HUDEP-2 (cell line): ENCODE measurements at regions not wholly inside any gene's neighbourhood (a gene's known extent, or its start where the extent isn't known, plus 50 kb on each side); places are given as distances from the start of the nearest gene placed in this dataset.

Experiments used
- DNase-seq, 76 experiments: peaks; one replicate each; lab custom pipeline; 2025; ENCODE audit not compliant: unreplicated experiment in 76 of 76; lab: John Stamatoyannopoulos, UW

DNA sequence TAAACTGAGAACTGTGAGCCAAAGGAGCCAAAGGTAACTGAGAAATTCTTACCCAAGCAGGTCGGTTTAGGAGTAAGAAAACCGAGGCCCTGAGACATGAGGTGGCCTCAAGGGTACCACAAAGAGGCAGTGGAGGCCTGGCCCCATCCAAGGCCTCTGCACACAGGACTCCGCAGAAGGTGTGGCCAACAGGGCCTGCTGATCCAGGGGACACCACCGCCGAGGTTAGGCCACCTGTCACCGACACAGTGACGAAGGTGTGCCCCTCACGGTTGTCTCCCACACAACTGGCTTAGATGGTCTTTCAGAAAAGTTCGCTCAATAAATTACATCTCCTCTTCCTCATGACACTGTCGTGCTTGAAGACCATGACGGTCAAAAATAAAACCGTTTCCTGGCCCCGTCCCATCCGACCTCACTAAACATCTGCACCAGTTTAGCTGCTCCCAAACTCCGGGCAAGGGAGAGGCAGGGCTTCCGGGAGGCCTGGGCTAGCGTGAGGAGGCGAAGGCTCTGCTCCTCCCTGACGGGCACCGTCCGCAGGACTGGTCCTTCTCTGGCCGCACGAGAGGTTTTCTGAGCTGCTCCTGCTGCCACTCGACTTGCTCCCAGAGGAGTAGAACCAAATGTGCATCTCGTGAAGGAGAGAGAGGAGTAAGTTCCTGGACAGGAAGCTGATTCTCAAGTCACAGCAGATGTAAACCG is 442.0 kb downstream of the EIPR1 start:
- no peak for DNase-seq

DNA sequence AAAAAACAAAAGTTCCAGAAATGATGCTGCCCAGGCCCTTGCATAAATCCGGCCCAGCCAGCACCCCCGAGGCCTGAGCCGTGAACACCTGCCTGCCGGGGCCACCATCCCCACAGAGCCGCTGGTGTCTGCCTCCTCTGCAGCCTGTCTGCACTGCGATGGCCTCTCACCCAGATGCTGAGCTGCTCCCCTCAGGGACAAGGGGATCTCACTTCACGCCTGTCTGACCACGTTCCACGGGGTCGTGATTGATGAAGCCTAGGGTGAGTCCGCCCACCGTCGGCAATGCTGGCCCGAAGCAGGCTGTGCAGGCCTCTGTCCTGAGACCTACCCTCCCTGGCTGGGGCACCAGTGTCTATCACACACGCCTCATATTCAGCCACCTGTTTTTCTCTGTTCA is 444.2 kb downstream of the EIPR1 start:
- DNase-seq: no peak

DNA sequence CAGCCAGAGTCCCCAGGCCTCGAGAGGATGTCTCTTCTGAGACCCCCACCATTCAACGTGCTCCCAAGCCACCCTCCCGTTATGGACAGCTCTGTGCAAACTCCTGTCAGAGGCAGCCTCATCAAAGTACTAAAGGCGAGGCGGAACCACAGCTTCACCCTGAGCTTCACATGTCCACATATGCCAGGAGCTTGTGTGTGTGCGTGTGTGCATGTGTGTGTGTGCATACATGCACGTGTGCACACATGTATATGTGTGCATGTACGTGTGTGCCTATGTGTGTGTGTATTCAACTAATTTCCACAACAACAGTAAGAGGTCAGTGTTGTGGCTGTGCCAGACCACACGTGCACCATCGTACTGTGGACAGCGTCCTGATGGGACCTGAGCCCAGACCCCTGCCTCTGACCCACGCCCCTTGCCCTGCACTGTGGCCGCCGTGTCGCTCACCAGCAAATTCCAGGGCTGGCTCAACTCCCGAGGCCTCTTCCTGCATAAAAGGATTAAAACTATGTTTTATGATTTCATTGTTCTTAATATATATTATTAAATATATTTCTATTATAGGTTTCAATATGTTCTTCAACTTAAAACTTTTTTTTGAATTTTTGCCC is 444.8 kb downstream of the EIPR1 start:
- DNase-seq: no peak

DNA sequence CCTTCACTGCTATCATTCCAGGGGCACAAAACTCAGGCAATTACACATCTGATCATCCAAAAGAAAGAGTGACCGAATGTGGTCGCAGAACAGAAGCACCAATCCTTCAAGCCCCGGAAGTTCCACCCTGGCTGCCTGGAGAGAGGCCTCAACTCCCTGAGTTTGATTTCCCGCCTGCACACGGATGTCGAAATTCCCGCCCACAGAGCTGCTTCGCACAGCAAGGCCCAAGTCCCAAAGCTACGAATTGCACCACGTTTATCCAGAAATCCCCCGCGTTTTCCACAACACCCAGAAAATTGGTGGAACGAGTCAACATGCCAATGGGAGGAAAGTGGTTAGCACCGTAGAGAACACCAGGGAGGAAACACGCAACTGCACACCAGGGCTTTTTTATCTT is 445.4 kb downstream of the EIPR1 start:
- no peak for DNase-seq

DNA sequence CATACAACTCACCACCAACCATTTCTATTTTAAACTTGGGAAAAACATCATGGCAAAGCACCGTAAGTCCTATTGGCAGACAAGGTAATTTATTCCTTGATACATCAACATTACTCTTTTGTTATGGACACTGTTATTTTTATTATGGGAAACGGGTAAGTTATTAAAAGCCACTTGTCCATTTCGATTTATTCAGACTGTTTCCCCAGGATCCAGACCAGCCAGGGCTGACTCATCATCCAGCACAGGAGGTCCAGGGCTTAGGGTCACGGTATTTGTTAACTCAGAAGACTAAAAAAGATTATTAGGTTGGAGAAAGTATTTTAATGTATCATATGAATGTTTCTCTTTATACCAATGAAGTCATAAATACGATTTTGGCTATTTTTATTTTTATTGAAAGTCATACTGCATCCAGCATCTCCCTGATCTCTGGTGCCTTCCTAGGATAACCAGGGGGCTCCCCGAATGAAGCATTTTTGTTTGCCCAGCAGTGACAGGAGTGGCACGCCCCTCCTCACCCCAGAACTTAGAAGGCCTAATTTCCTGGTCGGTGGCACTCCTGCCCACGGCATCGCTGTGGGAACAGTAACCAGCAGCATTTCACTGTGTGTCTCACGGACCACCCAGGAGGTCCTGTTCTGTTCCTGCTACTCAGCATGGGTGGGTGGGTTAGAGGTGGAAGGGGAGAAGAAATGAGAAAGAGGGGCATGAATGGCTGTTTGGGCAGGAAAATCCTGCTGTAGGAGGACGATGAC is 446.1 kb downstream of the EIPR1 start:
- no peak for DNase-seq

DNA sequence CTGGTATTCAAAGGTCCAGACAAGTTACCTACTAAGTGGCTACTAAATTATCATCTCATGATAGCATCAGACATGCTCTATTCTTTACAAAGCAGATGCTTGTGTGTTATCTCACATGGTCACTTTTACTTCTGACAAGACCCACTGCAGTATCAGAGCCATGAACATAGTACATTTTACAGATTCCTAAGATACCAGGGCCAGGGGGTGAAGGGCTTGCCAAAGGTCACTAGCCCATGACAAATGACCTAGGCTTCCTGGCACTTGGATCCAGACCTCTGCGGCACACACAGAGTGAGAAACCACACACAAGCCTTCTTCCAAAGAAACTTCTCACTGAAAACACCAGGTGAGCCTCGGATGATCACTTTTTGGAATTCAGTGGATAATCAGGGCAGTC is 446.8 kb downstream of the EIPR1 start:
- no peak for DNase-seq

DNA sequence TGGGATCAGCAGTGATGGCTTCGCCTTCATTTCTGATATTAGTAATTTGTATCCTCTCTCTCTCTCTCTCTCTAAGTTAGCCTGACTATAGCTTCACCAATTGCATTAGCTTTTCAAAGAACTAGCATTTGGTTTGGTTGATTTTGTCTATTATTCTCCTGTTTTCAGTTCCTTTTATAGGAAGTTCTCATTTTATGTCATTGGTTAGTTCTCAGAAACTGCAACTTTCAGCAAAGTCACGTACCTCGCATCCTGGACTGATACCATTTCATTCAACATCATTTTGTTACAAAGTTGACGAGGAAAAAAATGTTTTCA is 450.8 kb downstream of the EIPR1 start:
- DNase-seq: no peak

DNA sequence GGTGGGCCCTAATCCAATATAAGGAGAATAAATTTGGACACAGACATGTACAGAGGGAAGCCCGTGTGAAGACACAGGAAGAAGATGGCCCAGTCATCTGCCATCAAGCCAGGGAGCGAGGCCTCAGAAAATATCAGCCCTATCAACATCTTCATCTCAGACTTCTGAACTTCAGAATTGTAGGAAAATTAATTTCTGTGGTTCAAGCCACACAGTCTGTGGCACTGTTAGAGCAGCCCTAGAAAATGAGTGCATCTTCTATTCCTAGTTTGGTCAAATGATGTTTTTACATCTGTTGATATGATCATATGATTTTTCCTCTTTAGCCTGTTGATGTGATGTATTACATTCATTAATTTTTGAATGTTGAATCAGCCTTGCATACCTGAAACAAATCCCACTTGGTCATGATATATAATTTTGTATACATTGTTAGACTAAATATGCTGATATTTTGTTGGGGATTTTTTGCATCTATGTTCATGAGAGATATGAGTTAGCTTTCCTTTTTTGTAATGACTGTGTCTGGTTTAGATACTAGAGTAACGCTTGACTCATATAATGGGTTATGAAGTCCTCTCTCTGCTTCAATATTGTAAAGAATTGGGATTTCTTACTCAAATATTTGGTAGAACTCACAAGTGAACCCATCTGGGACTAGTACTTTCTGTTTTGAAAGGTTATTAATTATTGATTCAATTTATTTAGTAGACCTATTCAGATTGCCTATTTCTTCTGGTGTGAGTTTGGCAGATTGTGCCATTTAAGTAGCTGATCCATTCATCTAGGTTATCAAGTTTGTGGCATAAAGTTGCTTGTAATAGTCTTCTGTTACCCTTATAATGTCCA is 451.4 kb downstream of the EIPR1 start:
- no peak for DNase-seq

DNA sequence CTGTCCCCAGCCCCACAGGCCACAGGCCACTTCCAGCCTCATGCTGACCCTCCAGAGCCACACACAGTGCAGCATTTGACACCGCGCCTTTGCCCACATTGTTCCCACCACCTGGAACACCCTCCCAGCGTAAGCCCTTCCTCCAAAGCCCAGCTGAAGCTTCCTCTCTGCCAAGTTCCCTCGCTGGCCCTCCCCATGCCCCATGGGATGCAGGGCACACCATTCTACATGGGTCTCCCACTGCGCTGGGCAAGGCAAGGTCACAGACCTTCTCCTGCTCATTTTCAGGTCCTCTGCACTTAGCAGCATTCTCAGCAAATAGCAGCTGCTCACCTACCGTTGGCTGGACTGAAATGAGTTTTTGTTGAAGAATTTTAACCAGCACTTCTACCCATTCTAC is 455.5 kb downstream of the EIPR1 start:
- no peak for DNase-seq

DNA sequence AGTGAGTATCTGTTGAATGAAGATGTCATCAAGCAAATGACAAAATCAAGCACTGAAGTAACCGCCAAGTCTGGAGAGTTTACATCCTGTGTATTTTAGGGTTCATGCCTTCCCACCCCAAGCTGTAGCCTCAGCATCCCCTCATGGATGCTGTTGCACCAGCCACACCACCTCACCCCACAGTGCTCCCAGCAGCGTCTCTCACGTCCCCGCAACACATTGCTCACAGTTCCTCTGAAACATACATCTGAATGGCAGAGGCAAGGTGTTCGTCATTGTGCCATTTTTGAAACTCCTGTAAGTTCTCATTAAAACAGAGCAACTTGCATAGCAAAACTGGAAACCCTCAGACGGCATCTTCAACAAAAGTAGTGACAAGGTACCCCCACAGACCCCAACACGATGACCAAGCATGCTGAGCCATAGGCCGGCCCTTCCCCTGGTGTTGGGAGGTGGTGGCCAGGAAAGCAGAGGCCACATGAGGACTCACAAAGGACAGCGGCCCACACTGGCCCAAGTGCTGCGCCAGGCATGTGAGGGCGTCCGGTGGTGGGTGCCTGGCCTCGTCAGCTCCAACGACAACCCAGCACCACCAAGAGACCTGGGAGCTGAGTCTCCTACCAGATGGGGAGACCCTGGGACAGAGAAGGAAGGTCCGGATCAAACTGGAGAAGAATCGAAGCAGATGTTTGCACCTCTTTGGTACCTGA is 456.5 kb downstream of the EIPR1 start:
- DNase-seq: no peak

DNA sequence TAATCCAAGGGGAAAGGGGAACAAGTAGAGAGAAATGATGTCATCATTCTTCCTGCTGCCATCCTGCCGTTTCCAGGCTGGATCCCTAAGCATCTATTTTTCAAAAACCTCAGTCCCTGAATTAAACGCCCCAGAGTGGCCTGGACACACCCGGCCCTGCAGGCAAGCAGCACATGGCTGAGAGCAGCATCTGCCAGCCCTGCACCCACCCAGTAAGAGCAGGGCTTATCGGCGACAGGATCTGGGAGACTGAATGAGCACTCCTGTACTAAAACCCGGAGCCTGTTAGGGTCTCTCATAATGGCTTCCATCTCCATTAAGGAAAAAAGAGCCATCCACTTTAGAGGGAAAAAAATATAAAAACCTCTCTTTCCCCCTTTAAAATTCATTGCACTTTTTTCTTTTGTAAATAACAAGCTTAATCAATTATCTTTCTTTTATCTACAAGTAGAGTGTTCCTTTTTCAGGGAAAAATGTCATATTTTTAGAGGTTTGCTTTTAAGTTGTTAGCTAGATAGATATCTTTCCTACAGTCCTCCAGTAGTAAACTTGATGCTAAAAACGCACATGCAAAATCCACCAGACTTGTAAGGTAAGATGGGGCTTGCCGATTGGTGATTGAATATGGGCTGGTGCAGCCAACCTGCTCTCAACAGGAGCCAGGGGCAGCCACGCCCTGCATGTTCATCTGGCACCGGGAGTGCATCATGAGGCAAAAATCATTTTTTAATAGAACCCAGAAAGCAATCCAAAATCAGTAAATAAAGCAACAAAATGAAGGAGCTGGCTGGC is 457.8 kb downstream of the EIPR1 start:
- no peak for DNase-seq

DNA sequence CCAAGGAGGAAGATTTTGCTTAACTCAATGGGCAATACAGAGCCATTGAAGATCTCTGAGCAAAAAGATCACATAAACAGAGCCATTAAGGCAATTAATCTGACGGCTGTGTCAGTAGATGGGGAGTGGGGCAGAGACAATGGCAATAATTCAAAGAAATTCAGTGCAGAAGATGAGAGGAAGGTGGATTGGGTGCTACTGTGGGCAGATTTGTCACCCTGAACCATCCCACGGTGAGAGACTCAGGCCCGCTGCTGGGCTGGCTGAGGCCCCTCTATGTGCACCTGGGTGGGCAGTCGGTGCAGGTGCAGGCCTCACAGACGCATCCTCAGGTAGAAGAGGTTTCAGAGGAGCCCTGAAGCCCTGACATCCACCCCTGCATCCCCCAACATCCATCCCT is 458.6 kb downstream of the EIPR1 start:
- no peak for DNase-seq

DNA sequence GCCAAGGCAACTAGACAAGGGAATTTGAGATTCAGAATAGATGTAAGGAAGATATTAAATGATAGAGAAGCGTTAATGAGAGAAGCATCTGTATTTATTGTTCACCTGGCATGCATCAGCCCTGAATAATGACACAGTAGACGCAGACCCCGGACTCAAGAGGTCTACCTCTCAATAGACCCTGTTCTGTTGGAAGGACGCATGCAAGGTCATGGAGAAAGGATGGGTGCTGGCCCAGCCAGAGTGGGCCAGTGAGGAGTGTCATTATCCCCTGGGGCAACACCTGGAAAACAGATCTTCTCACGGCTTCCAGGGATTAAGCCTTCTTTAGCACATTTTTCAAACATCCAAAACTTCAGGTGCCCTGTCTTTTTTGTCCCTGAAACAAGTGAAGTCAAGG is 461.0 kb downstream of the EIPR1 start:
- DNase-seq: no peak

DNA sequence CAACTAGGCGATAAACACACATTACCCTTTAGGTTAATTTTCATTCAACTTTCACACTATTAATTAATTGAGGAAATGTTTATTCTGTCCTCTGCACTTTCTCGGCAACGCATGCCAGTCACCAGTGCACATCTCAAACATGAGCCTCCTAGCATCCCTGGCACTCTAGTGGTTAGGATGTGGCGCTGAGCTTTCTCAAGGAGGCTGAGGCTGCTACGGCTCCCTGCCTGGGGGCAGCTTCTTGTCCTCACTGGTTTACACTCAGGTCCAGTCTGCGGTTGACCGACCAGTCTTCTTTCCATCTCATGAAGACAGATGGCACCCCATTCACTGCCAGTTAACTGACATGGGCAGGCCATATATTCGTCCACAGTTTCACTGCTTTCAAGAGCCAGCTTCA is 463.4 kb downstream of the EIPR1 start:
- no peak for DNase-seq

DNA sequence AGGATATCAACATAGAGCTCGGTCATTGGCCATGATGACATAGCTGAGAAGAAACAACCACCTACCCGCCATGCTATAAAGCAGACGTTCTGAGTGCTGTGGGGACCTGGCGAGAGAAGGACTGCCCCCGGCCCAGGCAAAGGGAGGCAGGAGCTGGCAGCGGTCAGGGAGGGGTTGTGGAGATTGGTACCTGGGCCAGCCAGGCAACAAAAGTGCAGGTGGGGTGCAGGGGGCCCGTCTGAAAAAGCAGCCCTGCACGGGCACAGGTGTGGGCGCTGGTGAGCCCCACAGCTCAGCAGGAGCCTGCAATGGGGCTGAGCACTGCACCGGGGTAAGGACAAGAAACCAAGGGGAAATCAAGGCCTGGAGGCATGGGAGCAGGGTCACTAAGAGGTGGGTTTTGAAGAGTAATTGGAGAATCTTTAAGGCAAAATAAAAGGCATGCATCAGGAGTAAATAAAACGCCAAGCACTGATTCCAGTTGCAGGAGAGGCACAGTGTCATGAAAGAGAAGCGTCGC is 464.0 kb downstream of the EIPR1 start:
- DNase-seq: no peak

DNA sequence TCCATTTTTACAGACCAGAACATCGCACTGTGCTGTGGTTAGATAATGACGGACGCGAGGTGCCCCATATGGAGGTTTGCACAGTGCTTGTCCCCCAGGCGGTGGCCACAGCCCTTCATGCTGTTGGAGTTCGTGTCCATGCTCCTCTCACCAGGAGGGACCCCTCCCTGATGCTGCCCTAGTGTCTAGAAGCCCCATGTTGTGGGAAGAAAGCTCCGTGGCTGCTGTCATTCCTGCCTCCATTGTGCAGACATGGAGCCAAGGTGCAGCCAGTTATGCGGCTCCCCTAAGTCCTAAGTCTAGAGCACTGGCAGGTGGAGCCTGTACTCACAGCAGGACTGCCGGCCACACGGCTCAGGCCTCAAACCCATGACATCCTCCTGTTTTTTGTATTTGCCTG is 464.9 kb downstream of the EIPR1 start:
- no peak for DNase-seq

DNA sequence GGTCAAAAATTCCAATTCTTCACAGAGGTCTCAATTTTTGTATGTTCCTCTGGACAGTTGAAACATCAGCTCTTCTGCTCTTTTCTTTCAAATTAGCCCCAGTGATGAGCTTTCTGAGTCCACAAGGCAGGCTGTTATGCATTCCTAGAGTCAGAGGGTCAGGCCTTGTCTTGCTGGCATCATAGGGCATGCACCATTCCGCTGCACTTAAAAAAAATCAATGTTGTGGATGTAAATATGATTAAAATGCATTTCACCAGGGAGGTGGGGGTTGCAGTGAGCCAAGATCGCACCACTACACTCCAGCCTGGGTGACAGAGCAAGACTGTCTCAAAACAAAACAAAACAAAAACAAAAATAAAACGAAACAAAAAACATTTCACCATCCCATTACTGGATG is 465.3 kb downstream of the EIPR1 start:
- no peak for DNase-seq

DNA sequence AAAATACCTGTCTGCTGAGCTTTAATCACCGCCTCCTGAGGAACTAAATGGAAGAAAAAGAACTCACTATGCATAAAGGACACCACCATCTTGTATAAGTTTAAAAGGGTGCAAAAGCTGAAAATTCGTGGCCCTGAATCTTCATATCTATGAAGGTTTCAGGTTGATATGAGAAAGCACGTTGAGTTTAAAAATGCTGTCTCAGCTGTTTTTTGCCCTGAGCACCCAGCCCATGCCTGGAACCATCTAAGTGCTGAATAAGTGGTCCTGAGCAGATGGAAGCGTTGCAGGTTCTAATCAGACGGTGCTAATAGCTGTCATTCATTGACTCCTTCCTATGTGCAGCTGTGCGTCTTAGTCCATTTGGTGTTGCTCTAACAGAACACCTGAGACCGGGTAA is 467.4 kb downstream of the EIPR1 start:
- DNase-seq: no peak

DNA sequence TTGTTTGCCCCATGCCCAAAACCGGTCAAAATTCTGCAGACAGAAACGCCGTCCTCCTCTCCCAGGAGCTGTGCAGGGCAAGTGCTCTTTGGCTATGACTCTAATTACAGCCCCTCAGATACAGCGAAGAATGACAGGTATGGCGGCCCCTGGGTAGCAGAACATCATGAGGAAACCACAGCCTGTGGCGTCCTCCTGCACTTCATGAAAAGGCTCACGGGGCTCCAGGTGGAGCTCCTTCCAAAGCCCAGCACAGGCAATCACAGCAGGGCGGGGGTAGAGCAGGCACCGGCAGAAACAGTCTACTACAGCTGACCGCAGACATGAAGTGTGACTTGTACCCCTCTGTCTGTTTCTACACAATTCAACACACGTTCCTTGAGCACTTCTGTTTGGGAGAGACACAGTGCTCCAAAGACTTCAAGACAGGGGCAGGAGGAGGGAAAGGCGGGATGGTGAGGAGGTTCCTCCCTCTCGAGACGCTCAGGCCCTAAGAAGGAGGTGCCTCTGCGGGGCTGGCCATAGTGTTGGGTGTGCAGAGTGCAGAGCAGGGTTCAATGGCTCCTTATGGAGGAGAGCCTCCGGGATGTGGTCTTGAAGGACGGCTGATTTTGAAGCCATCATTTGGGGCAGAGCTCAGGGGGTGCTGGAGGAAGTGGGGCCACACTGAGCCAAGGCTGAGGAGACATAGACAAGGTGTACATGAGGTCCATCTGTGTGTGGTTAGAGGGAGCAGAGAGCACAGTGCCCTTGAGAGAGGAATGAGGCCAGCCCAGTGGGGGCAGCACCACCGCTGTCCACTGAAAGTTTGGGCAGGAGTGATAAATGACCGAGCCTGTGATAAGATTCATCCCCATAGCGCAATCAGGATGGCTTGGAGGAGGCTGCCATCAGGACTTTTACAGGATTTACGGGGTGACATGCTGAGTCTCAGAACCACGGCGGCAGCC is 468.3 kb downstream of the EIPR1 start:
- no peak for DNase-seq
